DND-41 (cell line): ENCODE measurements at regions not wholly inside any gene's neighbourhood (a gene's known extent, or its start where the extent isn't known, plus 50 kb on each side); places are given as distances from the start of the nearest gene placed in this dataset.

Source experiments
- ATAC-seq: fragments of 200-7000 bp; cut with Tn5 transposase; 3 replicates; pipeline ENCODE4 v1.9.1; 2021; ENCODE audit warnings: low read depth; ENCODE audit not compliant: insufficient read depth
- DNase-seq: peaks from one replicate; pipeline ENCODE4 v3.0.0-alpha.2; 2020
- H2AFZ ChIP-seq: 2 replicates; pipeline ENCODE4 v1.6.0; 2012; ENCODE audit warnings: low read depth, low read length
- H3K27ac ChIP-seq: 2 replicates; pipeline ENCODE4 v1.5.1; 2012; ENCODE audit warnings: low read length, inconsistent platforms
- H3K27me3 ChIP-seq: fragments of 200-600 bp; sonication (generic); 2 replicates; pipeline ENCODE4 v1.6.0; 2012; ENCODE audit warnings: low read length, mild to moderate bottlenecking, inconsistent platforms; ENCODE audit not compliant: insufficient read depth, poor library complexity
- H3K36me3 ChIP-seq: 2 replicates; pipeline ENCODE4 v1.5.1; 2012; ENCODE audit warnings: low read length, inconsistent platforms; ENCODE audit not compliant: insufficient read depth
- H3K4me1 ChIP-seq: 2 replicates; pipeline ENCODE4 v1.5.1; 2012; ENCODE audit warnings: mild to moderate bottlenecking, low read length; ENCODE audit not compliant: insufficient read depth
- H3K4me2 ChIP-seq: 2 replicates; pipeline ENCODE4 v1.6.0; 2012; ENCODE audit warnings: mild to moderate bottlenecking, moderate library complexity, low read length, inconsistent platforms; ENCODE audit not compliant: insufficient read depth
- H3K4me3 ChIP-seq, 2 experiments: fragments of 200-600 bp in 1 of 2; shearing (Covaris generic) in 1 of 2; 2 replicates each; pipeline ENCODE4 v1.5.1; 2012 to 2016; ENCODE audit warnings: inconsistent platforms in 2 of 2, low read length in 2 of 2, mild to moderate bottlenecking in 2 of 2, low read depth in 1 of 2, moderate library complexity in 1 of 2
- H3K79me2 ChIP-seq: 2 replicates; pipeline ENCODE4 v1.6.0; 2012; ENCODE audit warnings: low read length, inconsistent platforms; ENCODE audit not compliant: insufficient read depth
- H3K9ac ChIP-seq: 2 replicates; pipeline ENCODE4 v1.6.0; 2012; ENCODE audit warnings: low read depth, mild to moderate bottlenecking, inconsistent platforms, low read length, moderate library complexity
- H3K9me3 ChIP-seq: 2 replicates; pipeline ENCODE4 v1.5.1; 2012; ENCODE audit warnings: low read length, moderate library complexity, mild to moderate bottlenecking, inconsistent platforms; ENCODE audit not compliant: insufficient read depth, severe bottlenecking
- H4K20me1 ChIP-seq: 2 replicates; pipeline ENCODE4 v1.6.0; 2012; ENCODE audit warnings: low read length; ENCODE audit not compliant: insufficient read depth
- EZH2 ChIP-seq: IDR thresholded peaks from 3 replicates; pipeline ENCODE4 v1.6.1; 2012; ENCODE audit warnings: borderline replicate concordance, low read depth, mild to moderate bottlenecking, moderate library complexity, low read length, inconsistent platforms; ENCODE audit not compliant: severe bottlenecking
- TF ChIP-seq, protein P1 (sequence below): IDR thresholded peaks from 2 replicates; pipeline ENCODE4 v1.5.1; 2012; ENCODE audit warnings: borderline replicate concordance, low read length, moderate library complexity, mild to moderate bottlenecking; ENCODE audit not compliant: poor library complexity, severe bottlenecking; ENCODE audit errors: extremely low read depth

DNA sequence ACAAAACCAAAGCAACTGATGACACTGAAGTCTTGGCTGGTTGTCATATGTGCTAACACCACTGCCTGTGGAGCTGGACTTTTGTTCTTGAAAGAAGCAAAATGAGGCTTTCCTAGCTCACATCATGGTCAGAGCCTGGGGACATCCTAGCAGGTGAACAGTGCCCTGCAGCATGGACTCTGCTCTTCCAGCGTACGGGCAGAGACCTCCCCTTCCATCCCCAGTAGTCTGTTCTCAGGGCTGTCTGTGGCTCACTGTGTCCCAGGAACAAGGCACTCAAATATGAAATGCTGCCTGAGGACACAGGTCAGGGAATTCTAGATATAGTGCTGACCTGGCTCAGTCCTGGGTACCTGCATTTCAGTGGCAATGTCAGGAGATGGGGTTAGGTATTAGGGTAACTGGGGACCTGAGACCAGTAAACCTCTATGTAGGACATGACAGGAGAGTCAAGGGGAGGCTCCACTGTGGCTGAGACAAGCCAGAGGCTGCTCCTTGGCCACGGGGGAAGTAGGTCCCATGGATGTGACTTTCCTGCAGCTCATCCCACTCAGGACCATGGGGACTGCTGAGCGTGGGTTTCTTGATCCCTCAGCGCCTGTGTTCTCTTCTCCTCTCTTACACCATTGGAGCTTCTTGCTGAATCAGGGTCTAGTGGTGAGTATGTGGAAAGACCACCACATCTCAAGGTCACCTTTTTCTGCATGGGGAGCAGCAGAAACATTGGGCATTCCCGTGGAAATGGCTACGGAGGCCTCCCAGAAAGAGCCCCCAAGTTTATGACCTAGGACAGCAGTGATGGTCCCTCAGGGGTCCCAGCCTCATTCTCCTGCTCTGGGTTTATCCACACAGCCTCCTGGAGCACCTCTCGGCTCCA lies 80.1 kb downstream of the ZNF280B start:
- no peak overlapping the region for H2AFZ ChIP-seq
- H3K4me2 ChIP-seq: no peak overlapping the region
- H3K36me3 ChIP-seq: no peaks in the 10 kb centered on the region
- TF ChIP-seq EZH2: no peak
- TF ChIP-seq, protein P1, sequence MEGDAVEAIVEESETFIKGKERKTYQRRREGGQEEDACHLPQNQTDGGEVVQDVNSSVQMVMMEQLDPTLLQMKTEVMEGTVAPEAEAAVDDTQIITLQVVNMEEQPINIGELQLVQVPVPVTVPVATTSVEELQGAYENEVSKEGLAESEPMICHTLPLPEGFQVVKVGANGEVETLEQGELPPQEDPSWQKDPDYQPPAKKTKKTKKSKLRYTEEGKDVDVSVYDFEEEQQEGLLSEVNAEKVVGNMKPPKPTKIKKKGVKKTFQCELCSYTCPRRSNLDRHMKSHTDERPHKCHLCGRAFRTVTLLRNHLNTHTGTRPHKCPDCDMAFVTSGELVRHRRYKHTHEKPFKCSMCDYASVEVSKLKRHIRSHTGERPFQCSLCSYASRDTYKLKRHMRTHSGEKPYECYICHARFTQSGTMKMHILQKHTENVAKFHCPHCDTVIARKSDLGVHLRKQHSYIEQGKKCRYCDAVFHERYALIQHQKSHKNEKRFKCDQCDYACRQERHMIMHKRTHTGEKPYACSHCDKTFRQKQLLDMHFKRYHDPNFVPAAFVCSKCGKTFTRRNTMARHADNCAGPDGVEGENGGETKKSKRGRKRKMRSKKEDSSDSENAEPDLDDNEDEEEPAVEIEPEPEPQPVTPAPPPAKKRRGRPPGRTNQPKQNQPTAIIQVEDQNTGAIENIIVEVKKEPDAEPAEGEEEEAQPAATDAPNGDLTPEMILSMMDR: no peak
- H3K27ac ChIP-seq: no peak overlapping the region
- DNase-seq (no peak), ATAC-seq (no peak)
- H4K20me1 ChIP-seq: no peaks in the 10 kb centered on the region
- H3K9me3 ChIP-seq: no peaks in the 10 kb centered on the region
- no peak overlapping the region for H3K9ac ChIP-seq
- H3K4me1 ChIP-seq: no peaks in the 10 kb centered on the region
- H3K27me3 ChIP-seq: no peaks in the 10 kb centered on the region
- no peak overlapping the region for H3K4me3 ChIP-seq
- no peaks in the 10 kb centered on the region for H3K79me2 ChIP-seq

DNA sequence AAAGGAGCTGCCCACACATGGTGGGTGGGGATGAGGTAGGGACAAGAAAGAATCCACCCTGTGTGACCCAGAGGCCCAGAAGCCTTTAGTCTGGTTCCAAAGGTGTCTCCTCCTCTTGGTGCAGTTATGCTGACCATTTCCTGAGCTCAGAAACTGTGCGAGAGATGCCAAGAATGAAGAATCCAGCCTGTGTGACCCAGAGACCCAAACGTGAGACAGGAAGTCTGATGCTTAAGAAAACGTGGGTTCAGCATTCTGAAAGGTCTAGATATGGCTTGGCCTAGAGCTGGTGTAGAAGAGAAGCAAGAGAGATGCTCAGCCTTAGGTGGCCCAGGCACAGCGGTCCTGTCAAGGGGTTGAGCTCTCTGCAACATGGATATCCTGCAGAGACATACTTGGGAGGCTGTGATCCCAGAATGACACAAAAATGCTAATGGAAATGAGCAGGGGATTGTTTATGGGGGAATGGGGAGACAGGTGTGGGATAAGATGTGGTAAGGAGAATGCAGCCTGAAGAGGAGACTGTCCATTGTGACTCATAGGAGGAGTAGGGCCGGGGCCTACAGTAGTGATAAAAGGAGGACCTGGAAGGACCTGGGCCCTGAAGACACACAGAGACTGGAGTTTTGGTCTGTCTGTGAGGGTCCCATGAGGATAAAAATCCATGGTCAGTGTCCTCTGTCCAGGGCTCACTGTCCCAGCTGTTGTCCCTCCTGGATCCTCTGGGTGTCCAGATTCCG lies 79.0 kb downstream of the ZNF280B start:
- ATAC-seq: no peak

DNA sequence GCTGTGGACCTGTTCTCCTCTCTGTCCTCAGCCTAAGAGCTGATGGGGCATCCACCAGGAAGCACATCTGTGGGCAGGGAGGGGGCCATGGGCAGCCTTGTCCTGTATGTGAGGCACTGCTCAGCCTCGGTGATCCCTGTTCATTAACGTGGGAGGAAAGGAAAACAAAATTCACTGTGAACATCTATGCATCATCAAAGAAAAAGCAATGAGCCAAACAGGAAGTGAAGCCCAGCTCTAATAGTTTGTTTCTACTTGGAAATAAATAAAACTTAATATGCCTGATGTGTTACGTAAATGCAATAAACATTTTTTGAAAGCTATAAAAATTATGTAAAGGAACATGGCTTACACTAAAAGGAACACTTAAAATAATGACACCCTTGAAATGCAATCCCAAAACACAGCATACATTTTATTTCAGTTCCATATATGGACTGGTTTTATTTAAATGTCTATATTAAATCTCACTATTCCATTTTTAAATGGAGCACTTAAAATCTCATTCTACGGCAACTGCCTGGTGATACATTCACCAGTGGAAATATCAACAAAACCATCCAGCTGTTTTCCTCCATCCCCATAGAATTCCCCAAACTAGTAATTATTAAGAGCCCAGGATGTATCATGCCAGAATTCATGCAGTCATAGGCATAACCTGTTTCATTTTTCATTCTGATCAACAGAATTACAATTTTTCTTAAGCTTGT lies 78.3 kb downstream of the ZNF280B start:
- Histone ChIP-seq H3K9ac (no peak overlapping the region), H3K4me3 (no peak overlapping the region), H3K4me2 (no peak overlapping the region), H3K36me3 (no peaks in the 10 kb centered on the region), H4K20me1 (no peaks in the 10 kb centered on the region), H3K9me3 (no peaks in the 10 kb centered on the region), H3K4me1 (no peaks in the 10 kb centered on the region), H2AFZ (no peak overlapping the region), H3K27ac (no peak overlapping the region), H3K27me3 (no peaks in the 10 kb centered on the region), H3K79me2 (no peaks in the 10 kb centered on the region)
- no peak for ATAC-seq
- no peak for TF ChIP-seq EZH2
- TF ChIP-seq, protein P1: no peak
- no peak for DNase-seq

More for the DNA sequence above, 79.0 kb downstream of the ZNF280B start:
- no peak for TF ChIP-seq EZH2
- TF ChIP-seq, protein P1: no peak
- no peaks in the 10 kb centered on the region for H3K36me3 ChIP-seq
- no peaks in the 10 kb centered on the region for H3K4me1 ChIP-seq
- H3K4me2 ChIP-seq: no peak overlapping the region
- H3K9ac ChIP-seq: no peak overlapping the region
- H4K20me1 ChIP-seq: no peaks in the 10 kb centered on the region
- no peaks in the 10 kb centered on the region for H3K79me2 ChIP-seq
- H3K27me3 ChIP-seq: no peaks in the 10 kb centered on the region
- no peak overlapping the region for H3K27ac ChIP-seq
- no peak overlapping the region for H3K4me3 ChIP-seq
- DNase-seq: no peak
- H2AFZ ChIP-seq: no peak overlapping the region
- no peaks in the 10 kb centered on the region for H3K9me3 ChIP-seq
